GM04503 (cell line): ENCODE measurements at regions not wholly inside any gene's neighbourhood (a gene's known extent, or its start where the extent isn't known, plus 50 kb on each side); places are given as distances from the start of the nearest gene placed in this dataset.

Source experiments
- DNase-seq: peaks from one replicate; pipeline ENCODE4 v3.0.0-alpha.2; 2012; ENCODE audit warnings: low read depth

GRCh38 chr13:27847669-27848068 lies 55.4 kb downstream of the GSX1 start:
- no peak for DNase-seq

GRCh38 chr13:27851096-27851850 lies 59.0 kb downstream of the GSX1 start:
- DNase-seq, result no peak

DNA sequence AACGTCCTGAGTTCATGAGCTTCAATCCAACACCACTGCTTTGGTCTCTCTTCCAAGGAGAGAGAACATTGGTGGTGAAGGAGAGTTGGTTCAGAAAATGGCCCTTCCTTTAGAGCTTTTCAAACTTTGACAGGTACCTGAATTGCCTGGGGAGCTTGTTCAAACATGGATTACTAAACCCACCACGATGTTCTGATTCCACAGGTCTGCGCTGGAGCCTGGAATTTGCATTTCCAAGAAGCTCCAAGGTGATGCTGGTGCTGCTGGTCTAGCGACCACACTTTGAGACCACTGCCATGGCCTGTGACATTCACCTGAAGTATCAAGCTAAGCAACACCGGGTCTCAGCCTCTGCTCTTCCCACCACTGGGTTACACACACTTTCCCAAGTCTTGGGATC lies 60.2 kb downstream of the GSX1 start:
- DNase-seq, result no peak

- DNase-seq, result no peak
These were observed 61.1 kb downstream of the GSX1 start for GRCh38 chr13:27853335-27853734.

GRCh38 chr13:27853861-27854260 lies 61.6 kb downstream of the GSX1 start:
- DNase-seq, result peak; percentile 24

DNA sequence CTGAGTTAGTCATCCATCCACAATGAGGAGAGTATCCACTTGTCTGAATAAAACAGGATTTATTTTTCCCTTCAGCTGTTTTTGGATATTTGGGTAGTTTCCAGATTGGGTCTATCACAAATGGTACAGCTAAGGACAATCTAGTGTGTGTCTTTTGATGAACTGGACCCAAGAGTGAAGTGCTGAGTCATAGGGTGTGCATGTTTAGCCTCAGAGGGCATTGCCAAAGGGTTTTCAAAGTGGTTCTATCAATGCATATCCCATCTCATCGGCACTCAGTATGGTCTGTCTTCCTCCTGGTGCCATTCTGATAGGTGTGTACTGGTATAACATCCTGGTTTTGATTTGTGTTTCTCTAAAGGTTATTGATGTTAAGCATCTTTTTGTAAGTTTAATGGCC lies 62.3 kb downstream of the GSX1 start:
- DNase-seq, result no peak

DNA sequence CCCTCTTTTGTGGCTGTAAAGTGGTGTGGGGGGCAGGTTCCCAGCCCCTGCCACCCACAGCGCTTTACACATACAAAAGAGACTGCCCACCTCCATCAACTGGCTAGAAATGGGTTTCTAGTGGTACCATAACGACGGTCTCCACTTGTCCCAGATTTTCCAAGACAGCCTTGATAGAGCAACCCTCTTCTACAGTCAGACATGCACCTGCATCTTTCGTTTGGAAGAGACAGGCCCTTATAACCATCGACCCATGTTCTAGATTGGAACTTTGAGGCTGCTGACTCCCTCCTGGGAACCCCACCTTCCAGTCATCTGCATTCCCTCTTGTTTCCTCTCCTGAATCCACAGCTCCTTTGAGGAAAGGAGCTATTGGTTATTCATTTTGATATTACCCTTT lies 63.1 kb downstream of the GSX1 start:
- no peak for DNase-seq

DNA sequence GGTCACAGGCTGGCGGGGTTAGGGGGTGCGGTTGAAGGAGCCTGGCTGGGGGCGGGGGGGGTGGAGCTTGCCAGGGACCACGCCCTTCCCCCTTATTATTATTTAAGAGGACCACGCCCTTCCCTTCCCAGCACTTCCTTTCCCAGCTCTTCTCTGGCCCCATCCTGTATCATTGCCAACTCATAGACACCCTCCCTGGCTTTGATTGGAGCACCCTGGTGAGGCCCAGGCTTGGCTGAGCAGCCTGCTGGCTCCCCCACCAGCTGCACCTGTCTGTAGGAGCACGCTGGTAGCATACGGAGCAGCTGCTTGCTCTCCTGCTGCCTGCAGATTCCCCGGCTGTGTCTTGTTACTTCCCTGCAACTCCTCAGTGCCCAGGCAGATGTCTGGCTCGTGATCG lies 62.5 kb upstream of the PDX1 start:
- no peak for DNase-seq

- no peak for DNase-seq
These were observed 61.8 kb upstream of the PDX1 start for GRCh38 chr13:27858046-27858445.

DNA sequence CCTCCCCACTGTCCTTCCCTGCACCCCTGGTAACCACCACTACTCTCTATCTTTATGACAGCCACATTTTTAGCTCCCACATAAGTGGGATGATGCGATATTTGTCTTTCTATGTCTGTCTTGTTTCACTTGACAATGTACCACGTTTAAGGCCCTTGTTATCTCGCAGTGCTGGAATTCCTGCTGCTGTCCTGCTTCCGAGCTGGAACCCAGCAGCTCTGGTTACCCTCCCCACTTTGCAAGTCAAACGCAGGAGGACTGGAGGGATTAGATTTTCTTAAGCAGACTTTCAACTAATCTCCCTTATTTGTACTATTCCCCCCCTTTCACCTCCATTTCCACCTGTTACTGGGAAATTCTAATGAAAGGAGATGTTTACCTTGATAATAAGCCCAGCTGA lies 59.1 kb upstream of the PDX1 start:
- no peak for DNase-seq

GRCh38 chr13:27861165-27861564 lies 58.6 kb upstream of the PDX1 start:
- DNase-seq, result no peak

- DNase-seq, result no peak
These were observed 51.0 kb upstream of the PDX1 start for GRCh38 chr13:27868641-27869435.

DNA sequence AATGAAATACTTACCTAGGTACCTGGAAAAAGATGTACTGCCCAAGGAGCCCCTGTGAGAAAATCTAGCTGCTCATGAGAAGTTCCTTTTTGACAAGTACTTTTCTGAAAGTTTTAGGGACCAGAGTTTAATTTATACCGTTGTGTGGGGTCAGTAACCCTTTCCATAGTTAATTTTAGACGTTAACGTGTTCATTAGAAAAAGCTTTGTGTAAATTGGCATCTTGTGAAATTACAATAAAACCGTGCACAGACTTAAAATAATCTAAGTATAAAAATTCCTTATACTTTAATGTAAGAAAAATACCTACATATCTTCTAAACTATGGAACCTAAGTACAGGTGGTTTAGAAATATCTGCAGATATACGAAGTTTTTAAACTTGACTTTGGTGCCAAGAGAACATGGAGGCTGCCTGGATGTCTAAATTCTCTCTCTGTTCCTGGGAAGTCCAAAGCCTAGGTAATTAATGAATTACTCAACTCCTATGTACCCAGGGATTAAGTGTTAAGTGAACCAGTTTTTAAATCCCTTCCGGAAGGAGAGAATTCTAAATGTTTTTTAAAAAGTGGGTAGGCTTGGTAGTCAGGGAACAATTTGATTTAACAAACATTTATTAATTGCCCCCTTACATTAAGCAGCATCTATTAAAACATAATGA lies 50.2 kb upstream of the PDX1 start:
- no peak for DNase-seq
